Spinal cord (tissue), 9 donors: ENCODE measurements at regions not wholly inside any gene's neighbourhood (a gene's known extent, or its start where the extent isn't known, plus 50 kb on each side); places are given as distances from the start of the nearest gene placed in this dataset.

ENCODE experiments used
- DNase-seq, 6 donors: peaks; one replicate each; pipeline versions ENCODE4 v3.0.0 to v3.0.0-alpha.2; 2013 to 2015; ENCODE audit warnings: low spot score in 6 of 6, low read depth in 4 of 6
- H3K27ac ChIP-seq: one replicate; pipeline ENCODE4 v1.5.1; 2013; ENCODE audit warnings: low read depth, low read length, control low read depth
- H3K27me3 ChIP-seq: one replicate; pipeline ENCODE4 v1.6.1; 2013; ENCODE audit warnings: low read length; ENCODE audit not compliant: control insufficient read depth, insufficient read depth
- H3K36me3 ChIP-seq: one replicate; pipeline ENCODE4 v1.6.1; 2013; ENCODE audit warnings: low read length; ENCODE audit not compliant: control insufficient read depth, insufficient read depth
- H3K4me1 ChIP-seq: one replicate; pipeline ENCODE4 v1.6.1; 2013; ENCODE audit warnings: low read length; ENCODE audit not compliant: control insufficient read depth, insufficient read depth
- H3K4me3 ChIP-seq: one replicate; pipeline ENCODE4 v1.5.1; 2013; ENCODE audit warnings: low read depth, low read length, control low read depth
- H3K9me3 ChIP-seq: one replicate; pipeline ENCODE4 v1.6.1; 2013; ENCODE audit warnings: low read length; ENCODE audit not compliant: control insufficient read depth, insufficient read depth
- WGBS: methylation state at CpG from one replicate; pipeline ENCODE4 v1.1.5; 2013; ENCODE audit warnings: missing lambda C conversion rate; ENCODE audit not compliant: insufficient coverage; 5-methylcytosine and 5-hydroxymethylcytosine counted together
- donor health status: healthy.

DNA sequence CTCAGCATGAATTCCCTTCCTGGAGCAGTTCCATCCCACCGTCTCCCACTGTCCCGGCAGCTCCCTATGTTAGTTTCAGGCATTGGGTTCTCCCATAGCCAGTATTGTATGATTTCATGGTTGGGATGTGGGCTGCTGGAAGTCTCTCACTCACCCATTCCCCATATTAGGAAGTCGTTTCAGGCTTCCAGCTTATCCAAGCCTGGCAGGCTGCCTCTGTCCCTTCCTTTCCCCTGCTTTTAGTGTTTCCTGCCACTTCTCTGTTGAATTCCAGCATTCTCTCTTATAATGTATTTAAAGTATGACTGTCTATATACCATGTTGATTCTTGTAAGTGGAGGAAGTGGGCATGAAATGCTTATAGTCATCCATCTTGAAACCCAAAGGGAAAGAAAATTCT, 309.7 kb upstream of the RBMS3 start:
- no CpG with 5 or more reads among the region's 3 CpGs for WGBS
- no peaks in the 10 kb centered on the region for H3K36me3 ChIP-seq
- no peaks in the 10 kb centered on the region for H3K4me1 ChIP-seq
- H3K4me3 ChIP-seq, result no peak overlapping the region
- peaks cover 5% of the 10 kb centered on the region for H3K9me3 ChIP-seq
- no peak for DNase-seq
- no peaks in the 10 kb centered on the region for H3K27me3 ChIP-seq
- H3K27ac ChIP-seq, result no peak overlapping the region

DNA sequence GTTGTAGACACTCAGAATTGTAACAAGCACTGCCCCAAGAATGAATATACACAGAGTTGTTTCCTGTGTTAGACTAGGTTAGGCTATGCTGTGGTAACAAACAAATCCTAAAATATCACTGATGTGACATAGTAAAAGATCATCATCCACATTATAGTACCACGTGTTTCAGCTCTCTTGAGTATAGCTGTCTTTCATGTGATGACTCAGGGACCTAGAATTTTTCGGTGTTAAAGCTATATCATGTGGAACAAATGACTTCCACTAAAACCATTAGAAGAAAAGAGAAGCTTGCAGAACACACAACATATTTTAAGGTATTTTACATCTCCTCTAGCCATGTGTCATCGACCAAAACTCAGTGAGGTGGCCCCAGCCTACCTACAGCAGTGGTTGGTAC, 307.9 kb upstream of the RBMS3 start:
- Histone ChIP-seq H3K4me1 (no peaks in the 10 kb centered on the region), H3K27ac (no peak overlapping the region), H3K9me3 (peaks cover 5% of the 10 kb centered on the region), H3K4me3 (no peak overlapping the region), H3K27me3 (no peaks in the 10 kb centered on the region), H3K36me3 (no peaks in the 10 kb centered on the region)
- no CpG with 5 or more reads among the region's 3 CpGs for WGBS
- DNase-seq, result no peak

GRCh38 chr3:28973609-28974008, 307.3 kb upstream of the RBMS3 start:
- Histone ChIP-seq H3K4me3 (no peak overlapping the region), H3K36me3 (no peaks in the 10 kb centered on the region), H3K27me3 (no peaks in the 10 kb centered on the region), H3K27ac (no peak overlapping the region), H3K4me1 (no peaks in the 10 kb centered on the region), H3K9me3 (peaks cover 5% of the 10 kb centered on the region)
- no peak for DNase-seq

GRCh38 chr3:28978092-28978491, 302.8 kb upstream of the RBMS3 start:
- DNase-seq, result peak in 1 of 6 donors; percentile 11
- no peaks in the 10 kb centered on the region for H3K27me3 ChIP-seq

GRCh38 chr3:28980131-28980530, 300.7 kb upstream of the RBMS3 start:
- DNase-seq, result no peak

More at GRCh38 chr3:28978092-28978491, 302.8 kb upstream of the RBMS3 start:
- Histone ChIP-seq H3K4me3 (no peak overlapping the region), H3K27ac (no peak overlapping the region), H3K9me3 (no peaks in the 10 kb centered on the region), H3K36me3 (no peaks in the 10 kb centered on the region), H3K4me1 (no peaks in the 10 kb centered on the region)
- WGBS, result no CpG with 5 or more reads among the region's 3 CpGs

DNA sequence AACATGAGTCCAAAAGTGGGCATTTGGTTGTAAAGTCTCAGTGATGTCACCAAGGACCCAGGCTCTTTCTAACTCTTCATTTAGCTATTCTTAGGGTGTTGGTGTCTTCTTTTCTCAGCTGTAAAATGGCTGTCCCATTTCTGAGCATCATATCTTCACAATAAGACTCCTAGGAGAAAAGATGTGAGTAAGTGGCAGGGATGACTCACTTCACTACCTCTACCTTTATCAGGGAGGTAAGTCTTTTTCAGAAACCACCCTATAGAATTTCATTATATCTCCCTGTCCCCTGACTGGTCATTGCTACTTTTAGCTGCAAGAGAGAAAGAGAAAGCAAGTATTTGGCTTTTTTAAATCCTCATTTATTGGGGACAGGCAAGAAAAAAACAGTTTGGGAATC, 300.2 kb upstream of the RBMS3 start:
- DNase-seq, result no peak
- Histone ChIP-seq H3K4me1 (no peaks in the 10 kb centered on the region), H3K27me3 (no peaks in the 10 kb centered on the region), H3K36me3 (no peaks in the 10 kb centered on the region), H3K9me3 (no peaks in the 10 kb centered on the region), H3K27ac (no peak overlapping the region), H3K4me3 (no peak overlapping the region)

More at GRCh38 chr3:28980131-28980530, 300.7 kb upstream of the RBMS3 start:
- Histone ChIP-seq H3K4me3 (no peak overlapping the region), H3K4me1 (no peaks in the 10 kb centered on the region), H3K9me3 (no peaks in the 10 kb centered on the region), H3K27ac (no peak overlapping the region), H3K27me3 (no peaks in the 10 kb centered on the region), H3K36me3 (no peaks in the 10 kb centered on the region)
- no CpG with 5 or more reads among the region's 1 CpG for WGBS

DNA sequence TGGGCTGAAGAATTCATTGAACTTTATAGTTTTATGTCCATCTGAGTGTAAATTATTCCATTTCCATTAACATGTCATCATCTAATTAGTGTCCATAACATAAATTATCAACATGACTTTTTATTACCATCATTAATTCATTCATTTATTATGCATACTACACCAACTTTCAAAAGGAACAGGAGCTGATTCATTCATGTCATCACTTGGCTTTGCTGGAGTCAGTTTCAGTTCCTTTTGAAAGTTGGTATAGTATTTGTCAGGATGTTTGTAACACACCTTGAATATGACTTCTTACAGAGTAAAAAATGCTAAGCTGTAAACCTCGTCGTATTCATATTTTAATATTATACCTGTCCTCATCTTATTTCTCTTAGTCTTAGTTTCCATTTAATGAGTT, 298.0 kb upstream of the RBMS3 start:
- H3K27ac ChIP-seq, result no peak overlapping the region
- no peaks in the 10 kb centered on the region for H3K36me3 ChIP-seq
- no peak overlapping the region for H3K4me3 ChIP-seq
- no peaks in the 10 kb centered on the region for H3K27me3 ChIP-seq
- no peaks in the 10 kb centered on the region for H3K9me3 ChIP-seq
- WGBS, result no CpG with 5 or more reads among the region's 2 CpGs
- H3K4me1 ChIP-seq, result no peaks in the 10 kb centered on the region
- no peak for DNase-seq

DNA sequence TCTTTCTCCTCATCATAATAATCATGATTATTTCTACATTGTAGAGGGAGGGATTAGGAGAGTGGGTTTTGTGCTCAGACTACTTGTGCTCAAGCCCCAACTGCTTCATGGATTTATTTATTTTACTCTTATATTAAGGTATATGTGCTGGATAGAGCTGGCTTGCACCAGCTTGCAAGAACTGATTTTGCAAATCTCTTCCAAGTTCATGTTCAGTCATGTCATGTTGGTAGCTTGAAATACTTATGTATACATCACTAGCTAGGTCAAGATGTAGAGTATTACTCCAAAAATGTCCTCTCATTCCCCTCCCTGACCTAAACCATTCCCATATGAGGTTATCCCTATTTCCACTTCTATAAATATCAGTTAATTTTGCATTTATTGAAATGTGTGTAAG, 293.9 kb upstream of the RBMS3 start:
- Histone ChIP-seq H3K36me3 (no peaks in the 10 kb centered on the region), H3K4me1 (no peaks in the 10 kb centered on the region), H3K27me3 (no peaks in the 10 kb centered on the region), H3K4me3 (no peak overlapping the region), H3K27ac (no peak overlapping the region), H3K9me3 (peaks cover 2% of the 10 kb centered on the region)
- no peak for DNase-seq

GRCh38 chr3:28989646-28990089, 291.2 kb upstream of the RBMS3 start:
- no peaks in the 10 kb centered on the region for H3K4me1 ChIP-seq

DNA sequence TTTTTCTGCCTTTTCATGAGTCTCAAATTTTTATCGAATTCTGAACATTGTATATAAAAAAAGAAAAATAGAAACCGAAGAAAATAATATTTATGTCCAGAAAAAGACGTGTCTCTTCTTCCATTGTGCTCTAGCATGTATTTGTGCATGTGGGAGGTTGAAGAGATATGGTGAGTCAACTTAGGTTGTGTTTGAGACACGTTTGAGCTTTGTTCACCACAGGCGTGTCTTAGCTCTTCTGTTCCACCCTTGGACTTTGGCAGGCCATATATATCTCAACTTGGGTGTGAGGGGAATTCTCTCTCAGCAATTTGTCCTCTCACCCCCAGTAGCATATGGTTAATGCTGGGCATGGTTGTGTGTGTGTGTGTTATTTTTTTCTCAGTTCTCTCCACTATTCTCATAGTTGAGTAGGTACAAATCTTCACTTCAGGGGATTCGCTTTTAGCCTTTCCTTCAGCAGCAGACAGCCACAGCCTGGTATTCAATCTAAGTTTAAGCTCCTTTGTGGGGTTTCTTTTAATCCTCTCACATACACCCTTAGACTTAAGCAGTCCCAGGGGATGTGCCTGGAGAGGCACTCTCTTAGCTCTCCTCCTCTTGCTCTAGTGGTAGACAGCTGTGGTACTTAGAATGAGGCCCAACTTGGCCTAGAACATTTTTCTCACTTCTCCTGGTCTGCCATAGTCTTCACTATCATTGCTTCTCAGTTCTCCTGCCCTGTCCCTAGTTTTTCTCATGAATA, 286.5 kb upstream of the RBMS3 start:
- Histone ChIP-seq H3K36me3 (no peaks in the 10 kb centered on the region), H3K27ac (no peak overlapping the region), H3K4me3 (no peak overlapping the region), H3K4me1 (no peaks in the 10 kb centered on the region), H3K27me3 (no peaks in the 10 kb centered on the region), H3K9me3 (no peaks in the 10 kb centered on the region)
- 78% methylated on average over 4 of the region's 6 CpGs for WGBS
- no peak for DNase-seq

More at GRCh38 chr3:28989646-28990089, 291.2 kb upstream of the RBMS3 start:
- no peak overlapping the region for H3K4me3 ChIP-seq
- no peak overlapping the region for H3K27ac ChIP-seq
- H3K9me3 ChIP-seq, result peaks cover 2% of the 10 kb centered on the region
- no CpG with 5 or more reads among the region's 2 CpGs for WGBS
- no peaks in the 10 kb centered on the region for H3K27me3 ChIP-seq
- DNase-seq, result no peak
- no peaks in the 10 kb centered on the region for H3K36me3 ChIP-seq
